ENCODE measurements at regions not wholly inside any gene's neighbourhood (a gene's known extent, or its start where the extent isn't known, plus 50 kb on each side); places are given as distances from the start of the nearest gene placed in this dataset.

GRCh38 chr6:98116455-98116854, 717.9 kb upstream of the POU3F2 start:
- no peak for DNase-seq (ENCODE audit: low spot score)
- in situ Hi-C loops (cut with MboI; ENCODE audit: low pct_unique_long_range_greater_than_20kb, low sequenced_read_pairs, unreplicated experiment): no loop called here

GRCh38 chr6:98117068-98117467, 717.3 kb upstream of the POU3F2 start:
- no peak for DNase-seq (ENCODE audit: low spot score)
- no peak for TF ChIP-seq CTCF (IDR thresholded peaks at IDR 0.05; ENCODE audit: extremely low read depth, insufficient read depth, missing control alignments)
- in situ Hi-C loops (cut with MboI; ENCODE audit: low pct_unique_long_range_greater_than_20kb, low sequenced_read_pairs, unreplicated experiment): no loop called here

More at GRCh38 chr6:98116455-98116854, 717.9 kb upstream of the POU3F2 start:
- no peak for TF ChIP-seq CTCF (IDR thresholded peaks at IDR 0.05; ENCODE audit: extremely low read depth, insufficient read depth, missing control alignments)

GRCh38 chr6:98118397-98119045, 715.9 kb upstream of the POU3F2 start:
- no peak for TF ChIP-seq CTCF (IDR thresholded peaks at IDR 0.05; ENCODE audit: extremely low read depth, insufficient read depth, missing control alignments)
- no peak for DNase-seq (ENCODE audit: low spot score)

DNA sequence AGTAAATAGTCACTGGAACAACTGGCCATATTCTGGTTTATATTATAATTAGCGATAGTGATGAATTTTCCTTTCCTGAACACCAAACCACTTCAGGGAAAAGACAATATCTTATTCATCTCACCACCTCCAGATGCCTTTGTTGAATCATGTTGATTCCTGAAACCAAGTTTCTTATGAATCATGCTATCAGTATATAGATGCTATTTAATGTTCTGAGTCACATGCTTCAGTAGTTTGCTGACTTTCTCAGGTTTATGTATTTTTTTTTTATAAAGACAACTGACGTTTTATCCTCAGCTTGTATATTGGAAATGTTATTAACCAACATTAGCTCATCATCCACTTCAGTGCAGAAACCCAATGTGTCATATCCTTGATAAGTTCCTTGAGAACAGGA, 710.2 kb upstream of the POU3F2 start:
- no peak for TF ChIP-seq CTCF (IDR thresholded peaks at IDR 0.05; ENCODE audit: extremely low read depth, insufficient read depth, missing control alignments)
- in situ Hi-C loops (cut with MboI; ENCODE audit: low pct_unique_long_range_greater_than_20kb, low sequenced_read_pairs, unreplicated experiment): no loop called here
- DNase-seq (ENCODE audit: low spot score): no peak

More at GRCh38 chr6:98118397-98119045, 715.9 kb upstream of the POU3F2 start:
- in situ Hi-C loops (cut with MboI; ENCODE audit: low pct_unique_long_range_greater_than_20kb, low sequenced_read_pairs, unreplicated experiment): no loop called here

- DNase-seq (ENCODE audit: low spot score): no peak
- in situ Hi-C loops (cut with MboI; ENCODE audit: low pct_unique_long_range_greater_than_20kb, low sequenced_read_pairs, unreplicated experiment): no loop called here
- TF ChIP-seq CTCF (IDR thresholded peaks at IDR 0.05; ENCODE audit: extremely low read depth, insufficient read depth, missing control alignments): no peak
These were observed 702.9 kb upstream of the POU3F2 start for GRCh38 chr6:98131290-98131990.

GRCh38 chr6:98136333-98136732, 698.0 kb upstream of the POU3F2 start:
- no peak for TF ChIP-seq CTCF (IDR thresholded peaks at IDR 0.05; ENCODE audit: extremely low read depth, insufficient read depth, missing control alignments)
- DNase-seq (ENCODE audit: low spot score): no peak
- in situ Hi-C loops (cut with MboI; ENCODE audit: low pct_unique_long_range_greater_than_20kb, low sequenced_read_pairs, unreplicated experiment): no loop called here

Data from GM13977 (cell line).